ENCODE measurements at regions not wholly inside any gene's neighbourhood (a gene's known extent, or its start where the extent isn't known, plus 50 kb on each side); places are given as distances from the start of the nearest gene placed in this dataset.

- no peak for DNase-seq
These were observed 73.8 kb downstream of the CBLN2 start for GRCh38 chr18:72470391-72470790.

- DNase-seq, result no peak
These were observed 76.0 kb downstream of the CBLN2 start for GRCh38 chr18:72468021-72468710.

DNA sequence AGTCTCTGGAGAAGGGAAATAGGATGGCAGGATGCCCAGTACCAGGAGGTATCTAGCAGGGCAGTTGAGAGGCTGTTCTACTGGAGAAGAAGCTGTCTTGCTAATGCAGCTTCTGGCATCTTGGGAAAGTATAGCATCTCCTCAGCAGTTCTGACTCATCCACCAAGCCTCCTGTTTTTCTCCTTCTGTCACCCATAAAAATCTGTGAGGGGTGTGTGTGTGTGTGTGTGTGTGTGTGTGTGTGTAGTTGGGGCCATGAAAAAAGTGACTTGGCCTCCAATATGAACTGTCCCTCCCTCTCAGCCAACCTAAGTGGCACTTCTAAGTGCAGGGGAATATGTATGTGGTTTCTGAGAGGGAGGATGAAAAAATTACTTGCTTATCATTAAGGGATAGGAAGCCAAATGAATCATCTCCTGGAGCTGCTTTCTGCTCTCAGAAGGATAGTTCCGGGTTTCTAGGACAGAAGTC is 83.9 kb downstream of the CBLN2 start:
- peak in 2 of 3 donors; percentile 3 to 19 for DNase-seq

- no peak for DNase-seq
These were observed 85.9 kb downstream of the CBLN2 start for GRCh38 chr18:72458271-72458670.

GRCh38 chr18:72456802-72457201 is 87.3 kb downstream of the CBLN2 start:
- peak in 2 of 3 donors; percentile 2 to 18 for DNase-seq

DNA sequence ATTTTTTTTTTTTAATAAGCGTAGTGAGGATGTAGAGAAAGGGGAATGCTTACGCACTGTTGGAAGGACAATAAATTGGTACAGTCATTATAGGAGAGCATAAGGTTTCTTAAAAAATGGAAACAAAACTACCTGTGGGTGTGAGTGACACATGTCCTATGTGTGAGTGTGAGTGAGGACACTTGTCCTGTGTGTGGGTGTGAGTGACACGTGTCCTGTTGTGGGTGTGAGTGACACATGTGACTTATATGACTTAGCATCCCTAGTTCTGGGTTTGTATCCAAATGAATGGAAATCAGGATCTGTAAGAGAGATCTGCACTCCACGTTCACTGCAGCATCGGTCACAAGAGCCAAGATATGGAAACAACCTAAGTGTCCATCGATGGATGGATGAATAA is 91.8 kb downstream of the CBLN2 start:
- no peak for DNase-seq

- no peak for DNase-seq
These were observed 99.4 kb downstream of the CBLN2 start for GRCh38 chr18:72444798-72445155.

GRCh38 chr18:72444111-72444797 is 99.9 kb downstream of the CBLN2 start:
- no peak for DNase-seq

DNA sequence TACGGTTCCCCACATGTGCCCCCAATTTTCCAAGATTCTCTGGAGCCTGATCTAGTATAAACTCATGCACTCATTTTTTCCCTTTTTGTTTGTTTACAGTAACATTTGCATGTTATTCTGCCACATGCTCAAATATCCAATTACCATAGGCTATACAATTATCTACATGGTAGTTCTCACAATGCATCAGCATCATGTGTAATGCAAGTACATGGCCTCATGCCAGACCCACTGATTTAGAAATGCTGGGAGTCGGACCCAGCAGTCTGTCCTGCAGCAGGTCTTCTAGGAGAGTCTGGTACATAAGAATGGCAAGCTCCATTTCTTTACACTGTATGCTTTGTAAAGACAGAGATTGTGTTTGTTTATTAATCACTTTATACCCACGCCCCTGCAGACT is 107.7 kb downstream of the CBLN2 start:
- DNase-seq, result no peak

GRCh38 chr18:72433756-72434155 is 110.4 kb downstream of the CBLN2 start:
- DNase-seq, result no peak

DNA sequence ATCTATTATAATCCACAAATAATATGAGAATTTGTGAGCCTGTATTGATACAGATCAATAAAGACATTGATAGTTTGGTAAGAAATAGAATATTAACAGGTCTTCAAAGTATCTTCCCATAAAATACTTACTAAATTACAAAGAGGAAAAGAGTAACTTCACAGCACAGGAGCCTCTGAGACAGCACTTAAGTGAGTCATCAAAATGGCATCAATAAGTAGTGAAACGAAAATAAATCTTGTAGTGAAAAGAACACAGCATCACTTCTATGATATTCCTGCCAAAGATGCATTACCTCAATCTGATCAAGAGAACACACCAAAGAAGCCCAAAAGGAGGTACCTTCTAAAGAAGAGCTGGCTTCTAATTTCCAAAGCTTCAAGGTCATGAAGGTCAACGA is 116.4 kb downstream of the CBLN2 start:
- DNase-seq, result no peak

DNA sequence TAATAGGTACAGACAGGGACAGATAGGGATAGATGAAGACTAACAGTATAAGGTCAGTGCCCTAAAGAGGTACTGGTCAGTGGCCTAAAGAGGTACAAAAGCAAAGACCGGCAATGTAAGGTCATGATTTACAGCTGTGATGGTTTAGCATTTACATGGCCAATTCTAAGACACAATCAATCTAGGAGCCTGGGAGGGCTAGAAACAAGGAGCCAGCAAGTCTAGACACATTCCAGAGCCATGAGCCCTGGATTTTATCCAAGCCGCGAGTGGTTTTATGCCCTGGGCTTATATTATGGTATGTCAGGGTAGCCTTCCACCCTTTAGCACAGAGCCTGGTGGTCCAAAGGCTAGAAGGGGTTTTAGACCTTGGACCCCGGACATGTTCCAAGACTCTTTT is 124.2 kb downstream of the CBLN2 start:
- DNase-seq, result no peak

GRCh38 chr18:72412927-72413326 is 131.2 kb downstream of the CBLN2 start:
- no peak for DNase-seq

DNA sequence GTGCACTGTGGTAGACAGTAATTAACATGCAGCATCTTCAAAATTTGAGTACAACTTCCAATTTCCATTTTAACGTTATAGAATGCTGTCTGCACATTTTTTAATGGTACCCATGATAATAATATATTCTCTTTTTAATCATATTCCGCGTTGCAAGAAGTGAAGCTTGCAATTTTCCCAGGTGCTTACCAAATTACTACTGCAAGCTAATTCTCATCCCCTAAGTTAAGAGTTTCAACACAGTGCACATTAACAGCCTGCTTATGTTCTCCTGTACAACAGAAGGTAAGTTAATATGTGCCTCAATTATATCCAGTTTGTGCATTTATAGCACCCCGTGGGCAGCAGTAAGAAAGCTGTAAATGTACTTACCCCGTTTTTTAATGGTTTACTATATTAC is 132.9 kb downstream of the CBLN2 start:
- DNase-seq, result no peak

DNA sequence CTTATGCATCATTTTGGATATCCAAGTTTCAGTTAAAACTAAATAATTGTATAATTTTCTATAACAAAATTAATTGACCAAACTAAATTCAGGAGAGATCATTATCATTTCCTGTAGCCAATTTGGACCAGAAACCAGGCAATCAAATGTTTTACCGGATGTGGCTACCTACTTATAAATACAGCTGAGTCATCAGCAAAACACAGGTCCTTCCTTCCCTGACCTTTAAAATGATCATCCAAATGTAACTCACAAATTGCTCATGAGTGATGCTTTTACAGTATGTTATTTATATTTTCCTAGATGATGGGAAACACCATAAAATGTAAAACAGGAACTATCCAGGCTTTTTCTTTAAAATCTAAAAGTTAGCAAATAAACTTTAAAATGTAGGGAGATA is 133.7 kb downstream of the CBLN2 start:
- no peak for DNase-seq

- no peak for DNase-seq
These were observed 134.2 kb downstream of the CBLN2 start for GRCh38 chr18:72409903-72410302.

DNA sequence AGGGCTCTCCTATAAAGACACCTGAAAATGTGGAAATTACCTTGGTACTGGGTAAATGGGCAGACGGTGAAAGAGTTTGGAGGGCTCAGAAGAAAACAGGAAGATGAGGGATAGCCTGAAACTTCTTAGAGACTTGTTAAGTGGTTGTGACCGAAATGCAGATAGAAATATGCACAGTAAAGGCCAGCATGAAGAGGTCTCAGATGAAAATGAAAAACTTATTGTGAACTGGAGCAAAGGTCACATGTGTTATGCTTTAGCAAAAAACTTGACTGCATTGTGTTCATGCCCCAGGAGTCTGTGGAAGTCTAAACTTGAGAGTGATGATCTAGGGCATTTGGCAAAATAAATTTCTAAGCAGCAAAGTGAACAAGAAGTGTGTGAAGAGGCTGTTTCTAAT is 137.1 kb downstream of the CBLN2 start:
- no peak for DNase-seq

DNA sequence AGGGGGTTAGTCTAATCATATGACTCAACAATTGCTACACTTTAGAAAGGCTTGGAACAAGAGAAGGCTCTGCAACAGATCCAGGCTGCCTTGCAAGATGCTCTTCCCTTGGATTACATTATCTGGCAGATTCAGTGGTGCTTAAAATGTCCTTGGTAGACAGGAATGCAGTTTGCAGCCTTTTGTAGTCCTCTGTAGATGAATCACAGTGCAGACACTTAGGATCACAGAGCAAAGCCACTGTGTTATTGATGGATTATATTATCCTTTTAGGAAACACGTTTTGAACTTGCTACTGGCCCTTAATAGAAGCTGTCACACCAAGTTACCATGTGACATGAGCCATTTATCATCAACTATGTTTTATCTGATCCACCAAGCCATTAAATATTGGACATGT is 152.2 kb downstream of the CBLN2 start:
- DNase-seq, result no peak

- no peak for DNase-seq
These were observed 152.7 kb downstream of the CBLN2 start for GRCh38 chr18:72391427-72391826.

DNA sequence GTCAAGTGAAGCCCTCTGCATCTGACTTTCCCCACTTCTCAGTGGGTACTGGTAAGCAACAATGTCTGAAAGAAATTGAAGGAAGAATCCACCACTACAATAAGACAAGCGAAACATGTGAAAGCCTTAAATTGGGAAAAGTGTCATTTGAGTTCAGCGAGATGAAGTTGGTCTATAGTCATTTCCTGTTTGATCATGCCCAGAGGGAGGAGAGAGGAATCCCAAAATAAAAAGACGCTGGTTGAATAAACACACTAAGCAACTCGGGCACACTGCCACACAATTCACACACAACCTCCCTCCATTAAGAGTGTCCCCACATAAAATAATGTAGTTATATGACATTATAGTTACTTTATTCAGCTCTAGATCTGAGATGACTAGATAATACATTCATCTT is 166.1 kb downstream of the CBLN2 start:
- DNase-seq, result no peak

GRCh38 chr18:72376256-72376655 is 167.9 kb downstream of the CBLN2 start:
- DNase-seq, result no peak

DNA sequence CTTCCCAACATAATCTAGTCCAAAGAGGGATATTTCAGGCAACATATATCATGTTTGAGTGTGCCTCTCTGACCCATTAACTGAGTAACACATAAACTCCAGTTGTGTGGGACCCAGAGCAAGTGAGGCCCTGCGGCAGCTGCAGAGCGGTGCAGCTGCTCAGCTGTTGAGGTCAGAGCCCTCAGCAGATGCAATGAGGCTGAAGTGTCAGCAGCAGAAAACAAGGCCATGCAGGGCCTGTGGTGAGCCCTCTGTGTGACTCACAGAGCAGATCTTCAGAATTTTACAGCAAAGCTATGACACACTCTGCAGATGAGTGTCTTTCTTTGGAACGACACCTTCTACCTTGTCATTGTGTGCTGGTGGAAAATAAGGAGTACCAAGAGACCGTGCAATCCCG is 168.5 kb downstream of the CBLN2 start:
- DNase-seq, result peak; percentile 67 to 80 (median 70)

DNA sequence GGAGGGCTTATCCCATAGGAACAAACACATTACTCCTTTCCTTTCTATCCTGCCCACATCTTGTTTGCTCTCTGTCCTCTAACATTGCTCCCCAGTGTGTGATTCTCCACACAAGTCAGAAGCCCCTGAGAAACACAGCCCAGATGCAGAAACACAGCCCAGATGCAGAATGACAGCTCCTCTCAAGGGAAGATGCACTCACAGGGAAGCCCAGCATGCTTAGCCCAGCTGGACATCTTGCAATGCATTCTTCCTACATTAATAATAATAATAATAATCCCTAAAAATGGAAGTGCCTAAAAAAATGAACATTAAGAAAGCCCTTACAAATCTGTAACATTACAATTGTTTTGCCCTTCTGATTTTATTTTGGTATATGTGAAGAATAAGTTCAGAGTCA is 172.1 kb downstream of the CBLN2 start:
- DNase-seq, result no peak

GRCh38 chr18:72368308-72368707 is 175.8 kb downstream of the CBLN2 start:
- DNase-seq, result no peak

Measured in muscle of back (tissue), 3 donors.